ENCODE measurements at regions not wholly inside any gene's neighbourhood (a gene's known extent, or its start where the extent isn't known, plus 50 kb on each side); places are given as distances from the start of the nearest gene placed in this dataset.

GRCh38 chr14:86050757-86051156 lies 520.8 kb downstream of the FLRT2 start:
- no peak for ATAC-seq
- no peaks in the 10 kb centered on the region for H3K4me1 ChIP-seq (ENCODE audit: insufficient read depth, low read length)
- POLR2A ChIA-PET, result no interaction called here
- intact Hi-C loops (cut with micrococcal nuclease; ENCODE audit: unreplicated experiment) (no loop called here), in situ Hi-C loops (cut with HindIII; ENCODE audit: extremely low pct_ligation_motif_present, low pct_unique_long_range_greater_than_20kb) (no loop called here)
- no peak overlapping the region for H2AFZ ChIP-seq (ENCODE audit: low read length)
- H3K27me3 ChIP-seq (ENCODE audit: control insufficient read depth in 1 of 2, insufficient read depth in 2 of 2, low read length in 2 of 2), result no peaks in the 10 kb centered on the region
- no peaks in the 10 kb centered on the region for H3K36me3 ChIP-seq (replicated peaks in 1 of 2; ENCODE audit: control insufficient read depth in 1 of 2, insufficient read depth in 2 of 2, low read length in 2 of 2)
- no peak overlapping the region for H3K4me2 ChIP-seq (ENCODE audit: low read depth, low read length)
- H3K9ac ChIP-seq (ENCODE audit: insufficient read depth, low read depth, low read length), result no peak overlapping the region
- H3K4me3 ChIP-seq (replicated peaks in 1 of 3; ENCODE audit: insufficient read depth in 1 of 3, low read depth in 2 of 3, low read length in 3 of 3), result no peak overlapping the region
- DNase-seq (ENCODE audit: low spot score), result no peak
- H3K79me2 ChIP-seq (ENCODE audit: insufficient read depth, low read length), result no peaks in the 10 kb centered on the region
- peaks cover 5% of the 10 kb centered on the region; the same call in 1 of the 2 replicates for H3K9me3 ChIP-seq (ENCODE audit: low read length)
- WGBS (ENCODE audit: low lambda C conversion rate), result 14% methylated on average over 5 of the region's 5 CpGs
- CTCF ChIA-PET (ENCODE audit: low intra/inter-chr PET ratio, low total read pairs), result no interaction called here
- BruUV-seq (replicated peaks), result no TSS peak
- no peaks in the 10 kb centered on the region for H4K20me1 ChIP-seq (ENCODE audit: insufficient read depth, low read length)
- TF ChIP-seq ZNF777 (CRISPR knock-in tag; IDR thresholded peaks at IDR 0.05) (no peak), HOXA7 (CRISPR knock-in tag; IDR thresholded peaks at IDR 0.05) (no peak), ZNF484 (CRISPR knock-in tag; IDR thresholded peaks at IDR 0.05; ENCODE audit: borderline replicate concordance, low read depth) (no peak), ZHX1 (CRISPR knock-in tag; IDR thresholded peaks at IDR 0.05; ENCODE audit: low read depth) (no peak), MEIS2 (CRISPR knock-in tag; IDR thresholded peaks at IDR 0.05) (no peak), ZBTB2 (CRISPR knock-in tag; IDR thresholded peaks at IDR 0.05; ENCODE audit: low read depth) (no peak), PPARG (CRISPR knock-in tag; conservative IDR thresholded peaks at IDR 0.05) (no peak), ZNF788 (CRISPR knock-in tag; IDR thresholded peaks at IDR 0.05; ENCODE audit: borderline replicate concordance) (no peak)
- no peak overlapping the region for H3K27ac ChIP-seq (ENCODE audit: extremely low read length, insufficient read depth, low read length)
- FAIRE-seq, result no peak
